ENCODE measurements at regions not wholly inside any gene's neighbourhood (a gene's known extent, or its start where the extent isn't known, plus 50 kb on each side); places are given as distances from the start of the nearest gene placed in this dataset.

DNA sequence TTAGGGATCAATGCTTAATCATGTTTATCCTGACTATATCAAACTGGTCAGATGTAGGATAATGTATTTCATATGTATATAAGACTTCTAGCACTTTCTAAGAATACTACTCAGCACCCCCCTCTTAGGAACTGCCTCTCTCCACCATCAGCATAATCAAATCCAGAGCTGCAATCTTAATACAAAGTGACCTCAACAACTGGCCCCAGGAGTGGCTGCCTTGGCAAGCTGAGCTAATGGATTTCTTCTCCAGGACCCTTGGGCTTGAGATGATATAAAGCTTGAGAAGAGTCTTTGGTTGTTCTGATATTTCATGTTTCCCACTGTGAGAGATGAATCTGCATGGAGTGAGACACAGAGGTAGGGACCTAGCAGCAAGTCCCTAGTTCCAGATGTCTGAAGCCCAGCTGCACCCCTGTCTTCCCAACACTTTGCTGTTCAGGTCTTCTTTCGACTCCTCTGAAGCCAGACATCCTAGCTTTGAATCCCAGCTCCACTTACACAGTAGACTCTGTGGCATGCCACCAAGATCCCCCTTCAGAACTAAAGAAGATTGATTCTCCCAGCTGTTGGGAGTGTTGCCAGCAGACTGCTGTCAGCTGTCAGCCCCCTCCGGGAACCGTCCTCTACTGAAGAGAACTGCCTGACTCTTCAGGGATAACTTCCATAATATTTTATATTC, 309.3 kb upstream of the UBE2E2 start:
- DNase-seq (ENCODE audit: low read depth): no peak

DNA sequence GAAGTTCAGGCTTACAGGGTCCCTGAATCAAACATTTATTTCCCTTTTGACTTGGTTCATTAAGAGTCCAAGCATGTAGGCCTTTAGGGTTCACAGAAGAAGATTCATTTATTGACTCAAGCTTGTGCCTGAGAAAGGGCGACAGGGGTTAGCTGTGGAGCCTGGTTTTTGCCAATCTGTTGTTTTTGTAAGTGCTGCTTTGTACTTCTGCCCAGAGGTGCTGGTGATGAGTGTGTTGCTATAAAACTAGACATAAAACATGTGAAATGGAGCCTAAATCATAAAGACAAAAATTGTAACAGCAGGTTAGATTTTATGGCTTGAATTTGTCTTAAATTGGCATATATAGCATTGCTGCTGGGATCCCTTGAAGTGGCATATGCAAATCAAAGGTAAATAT, 308.3 kb upstream of the UBE2E2 start:
- no peak for DNase-seq (ENCODE audit: low read depth)

DNA sequence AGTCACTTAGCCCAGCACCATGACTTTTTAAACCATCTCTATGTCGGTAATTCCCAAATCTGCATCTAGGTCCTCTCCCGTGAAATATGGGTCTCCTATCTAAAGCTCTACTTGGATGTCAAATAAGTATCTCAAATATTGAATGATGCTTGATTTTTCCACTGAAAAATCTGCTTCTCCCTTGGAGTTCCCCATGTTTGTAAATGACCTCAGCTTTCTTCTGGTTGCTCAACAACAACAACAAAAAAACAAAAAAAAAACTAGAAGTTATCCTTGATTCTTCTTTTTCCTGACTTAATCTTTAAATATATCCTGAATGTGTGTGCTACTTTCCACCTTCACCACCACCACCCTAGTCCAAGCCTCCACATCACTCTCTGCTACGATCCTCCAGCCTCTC, 307.5 kb upstream of the UBE2E2 start:
- no peak for DNase-seq (ENCODE audit: low read depth)

DNA sequence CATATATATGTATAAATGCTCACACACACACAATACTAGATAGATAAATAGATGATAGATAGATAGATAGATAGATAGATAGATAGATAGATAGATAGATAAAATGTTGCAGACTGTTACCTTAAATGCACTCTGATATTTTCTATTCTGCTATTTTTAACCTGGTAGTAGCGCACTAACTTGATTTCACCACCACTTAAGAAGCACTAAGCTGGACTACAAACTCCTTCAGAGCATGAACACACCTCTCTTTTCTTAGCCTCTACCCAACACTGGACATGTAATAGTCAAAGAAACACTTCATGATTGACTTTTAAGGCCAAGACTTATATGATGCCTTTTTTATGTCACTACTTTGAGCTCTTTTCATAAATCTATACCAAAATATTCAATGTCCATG, 304.6 kb upstream of the UBE2E2 start:
- DNase-seq (ENCODE audit: low read depth): no peak

DNA sequence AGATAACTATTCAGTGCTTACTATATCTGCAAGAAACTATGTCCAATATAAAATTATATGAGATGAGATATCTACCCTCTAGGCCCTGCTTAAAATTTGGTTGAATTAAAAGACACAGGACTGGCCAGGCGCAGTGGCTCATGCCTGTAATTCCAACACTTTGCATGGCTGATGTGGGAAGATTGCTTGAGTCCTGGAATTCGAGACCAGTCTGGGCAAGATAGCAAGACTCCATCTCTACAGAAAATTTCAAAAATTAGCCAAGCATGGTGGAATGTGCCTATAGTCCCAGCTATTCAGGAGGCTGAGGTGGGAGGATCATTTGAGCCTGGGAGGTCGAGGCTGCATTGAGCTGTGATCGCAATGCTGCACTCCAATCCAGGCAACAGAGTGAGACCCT, 303.7 kb upstream of the UBE2E2 start:
- DNase-seq (ENCODE audit: low read depth): no peak

DNA sequence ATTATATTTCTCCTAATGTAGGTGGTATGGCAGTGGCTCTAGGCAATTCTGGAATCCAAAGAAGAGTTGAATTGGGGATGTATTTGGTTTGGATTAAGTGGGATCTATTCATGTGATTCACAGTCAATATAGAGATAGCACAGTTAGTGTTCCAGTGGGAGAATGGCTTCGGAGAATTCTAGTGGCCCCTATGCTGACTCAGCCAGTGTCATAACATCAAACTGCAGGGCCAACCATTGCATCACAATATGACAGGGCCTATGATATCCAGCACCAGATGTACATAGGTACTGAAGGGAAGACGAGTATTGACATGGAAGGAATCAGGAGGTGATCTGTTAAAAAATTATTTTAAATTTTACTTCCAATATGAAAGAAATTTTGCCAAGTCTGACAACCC, 302.8 kb upstream of the UBE2E2 start:
- no peak for DNase-seq (ENCODE audit: low read depth)

DNA sequence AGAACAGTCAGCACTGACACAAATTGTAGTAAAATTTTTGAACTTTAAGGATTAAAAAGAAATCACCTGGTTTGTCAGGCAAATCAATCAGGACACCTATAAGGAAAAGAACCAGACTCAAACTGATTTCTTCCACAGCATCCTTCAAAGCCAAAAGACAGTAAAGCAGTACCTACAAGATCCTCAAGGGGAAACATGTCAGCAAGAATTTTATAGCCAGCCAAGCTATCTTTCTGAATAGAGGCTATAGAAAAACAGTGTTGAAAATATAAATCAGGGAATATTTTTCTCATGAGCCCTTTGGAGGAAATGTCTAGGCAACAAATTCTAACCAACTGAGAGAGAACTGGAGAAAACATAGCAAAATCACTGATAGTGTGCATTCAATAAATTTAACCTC, 301.4 kb upstream of the UBE2E2 start:
- no peak for DNase-seq (ENCODE audit: low read depth)

DNA sequence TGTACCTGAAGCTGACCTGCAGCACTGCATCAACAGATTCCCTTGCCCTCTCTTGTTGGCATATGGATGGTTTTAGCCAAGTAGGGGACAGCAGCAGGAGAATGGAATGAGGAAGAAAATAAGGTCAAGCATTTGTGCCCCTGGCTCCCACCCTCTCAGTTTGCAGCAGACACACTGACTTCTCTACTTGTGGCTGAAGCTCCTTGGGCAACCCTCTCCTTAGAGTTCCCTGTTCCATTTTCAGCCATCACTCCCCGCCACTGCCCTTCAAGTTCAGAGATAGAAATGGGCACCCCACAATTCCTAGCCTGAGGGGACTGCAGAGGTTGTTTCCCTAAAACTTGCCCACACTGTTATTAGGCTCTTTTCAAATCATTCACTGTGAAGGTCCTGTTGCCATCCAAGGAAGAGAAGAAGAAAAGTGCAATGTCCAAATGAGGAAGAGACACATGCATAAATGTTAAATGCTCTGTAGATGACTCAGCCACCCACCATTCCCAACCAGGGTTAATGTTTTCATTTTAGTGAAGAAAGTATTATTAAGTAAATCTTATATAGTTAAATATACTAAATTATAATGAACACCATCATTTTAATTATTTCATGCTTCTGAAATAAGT, 295.9 kb upstream of the UBE2E2 start:
- DNase-seq (ENCODE audit: low read depth): no peak

DNA sequence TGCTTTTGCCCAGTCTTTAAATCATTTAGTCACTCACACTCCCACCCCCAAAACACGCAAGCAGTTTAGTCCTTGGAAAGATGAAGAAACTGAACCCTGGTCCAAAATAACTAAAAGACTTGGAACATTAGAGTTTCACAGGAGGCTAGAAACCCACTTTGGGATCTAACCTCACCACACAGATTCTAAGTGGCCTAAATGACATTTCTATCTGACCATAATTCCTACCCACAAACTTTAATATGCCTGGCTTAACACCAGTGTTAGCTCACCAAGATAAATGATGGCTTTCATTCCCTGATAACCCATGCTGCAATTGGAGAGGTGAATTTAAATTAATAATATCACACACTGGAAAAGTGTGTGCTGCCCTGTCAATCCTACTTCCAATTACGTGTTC, 295.3 kb upstream of the UBE2E2 start:
- DNase-seq (ENCODE audit: low read depth): no peak

DNA sequence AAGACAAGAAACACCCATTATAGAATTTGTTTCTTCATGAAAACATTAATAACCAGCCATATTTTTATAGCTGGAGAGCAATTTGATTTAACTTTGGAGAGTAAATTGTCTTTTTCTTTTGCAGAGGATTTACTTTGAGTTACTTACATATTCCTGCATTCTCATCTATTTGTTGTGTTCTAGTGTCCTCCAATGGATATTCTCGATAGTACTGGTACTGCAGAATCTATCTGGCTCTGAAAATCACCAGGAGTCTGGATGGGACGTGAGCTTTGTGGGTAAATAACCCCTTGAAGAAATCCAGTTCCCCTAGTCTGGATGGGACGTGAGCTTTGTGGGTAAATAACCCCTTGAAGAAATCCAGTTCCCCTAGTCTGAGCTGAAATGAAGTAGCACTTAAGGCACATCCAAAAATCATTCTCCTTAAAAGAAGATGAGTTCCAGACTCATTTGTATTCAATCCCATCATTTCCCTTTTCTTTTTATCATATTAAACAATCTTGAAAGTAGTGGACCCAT, 294.1 kb upstream of the UBE2E2 start:
- no peak for DNase-seq (ENCODE audit: low read depth)

DNA sequence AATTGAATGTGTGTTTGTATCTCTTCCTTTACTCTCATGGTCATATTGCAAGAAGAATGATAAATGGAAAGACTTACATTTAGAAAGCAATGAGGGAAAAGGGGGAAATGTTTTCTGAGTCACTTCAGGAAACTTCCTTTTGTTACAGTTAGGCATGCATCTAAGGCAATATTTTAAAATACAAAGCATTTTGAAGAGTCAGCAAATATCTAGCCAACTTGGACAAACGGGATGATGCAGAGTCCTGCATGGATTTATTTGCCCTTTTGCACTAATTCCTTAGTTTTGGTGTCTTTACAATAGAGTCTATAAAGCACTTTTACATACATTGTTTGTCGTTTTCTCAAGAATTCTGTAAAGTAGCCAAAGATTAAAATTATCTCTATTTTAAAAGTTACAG, 286.2 kb upstream of the UBE2E2 start:
- no peak for DNase-seq (ENCODE audit: low read depth)

DNA sequence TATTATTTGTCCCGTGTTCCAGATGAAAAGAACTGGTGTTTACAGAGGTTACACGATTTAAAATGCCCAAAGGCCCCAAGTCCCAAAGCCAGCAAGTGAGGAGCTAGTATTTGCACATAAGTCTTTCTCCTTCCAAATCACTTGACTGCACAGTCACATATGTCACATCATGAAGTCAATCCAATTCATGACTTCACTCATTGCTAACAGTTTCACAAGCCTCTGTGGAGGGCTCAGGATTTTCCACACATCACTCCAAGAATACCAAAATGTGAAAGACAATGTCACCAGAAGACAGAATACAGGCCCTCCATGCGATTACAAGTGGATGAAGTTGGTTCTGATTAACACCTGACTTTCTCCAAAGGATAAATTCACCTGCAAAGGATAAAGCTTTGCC, 283.1 kb upstream of the UBE2E2 start:
- no peak for DNase-seq (ENCODE audit: low read depth)

DNA sequence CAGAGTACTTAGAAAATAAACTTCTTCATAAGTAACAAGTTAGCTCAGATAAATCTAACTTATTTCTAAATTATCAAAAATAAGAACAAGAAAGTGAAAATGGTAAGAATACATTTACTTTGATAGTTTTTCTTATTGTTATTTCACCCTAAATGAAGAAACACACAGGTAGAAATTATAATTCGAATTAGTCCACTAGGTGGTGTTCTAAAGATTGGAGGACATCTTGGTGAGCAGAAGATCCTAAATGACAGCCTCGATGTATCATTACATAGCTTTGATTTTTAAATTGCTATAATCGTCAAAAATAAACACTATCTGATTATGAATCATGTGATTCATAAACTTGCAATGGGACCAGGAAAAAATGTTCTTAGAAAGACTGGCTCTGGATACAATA, 280.8 kb upstream of the UBE2E2 start:
- no peak for DNase-seq (ENCODE audit: low read depth)

DNA sequence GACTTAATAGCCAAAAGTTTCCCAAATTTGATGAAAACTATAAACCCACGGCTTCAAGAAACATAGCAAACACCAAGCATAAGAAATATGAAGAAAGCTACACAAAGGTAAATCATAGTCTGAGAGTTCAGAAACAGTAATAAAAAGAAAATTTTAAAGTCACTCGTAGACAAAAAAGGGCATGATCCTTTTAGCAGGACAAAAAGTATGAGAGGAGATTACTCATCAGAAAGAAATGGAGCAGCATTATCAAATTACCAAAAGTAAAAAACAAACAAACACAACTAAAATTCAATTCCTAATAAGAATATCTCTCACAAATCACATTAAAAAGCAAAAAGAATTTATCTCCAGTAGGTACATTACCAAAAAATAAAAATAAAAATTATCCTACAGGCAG, 279.4 kb upstream of the UBE2E2 start:
- no peak for DNase-seq (ENCODE audit: low read depth)

DNA sequence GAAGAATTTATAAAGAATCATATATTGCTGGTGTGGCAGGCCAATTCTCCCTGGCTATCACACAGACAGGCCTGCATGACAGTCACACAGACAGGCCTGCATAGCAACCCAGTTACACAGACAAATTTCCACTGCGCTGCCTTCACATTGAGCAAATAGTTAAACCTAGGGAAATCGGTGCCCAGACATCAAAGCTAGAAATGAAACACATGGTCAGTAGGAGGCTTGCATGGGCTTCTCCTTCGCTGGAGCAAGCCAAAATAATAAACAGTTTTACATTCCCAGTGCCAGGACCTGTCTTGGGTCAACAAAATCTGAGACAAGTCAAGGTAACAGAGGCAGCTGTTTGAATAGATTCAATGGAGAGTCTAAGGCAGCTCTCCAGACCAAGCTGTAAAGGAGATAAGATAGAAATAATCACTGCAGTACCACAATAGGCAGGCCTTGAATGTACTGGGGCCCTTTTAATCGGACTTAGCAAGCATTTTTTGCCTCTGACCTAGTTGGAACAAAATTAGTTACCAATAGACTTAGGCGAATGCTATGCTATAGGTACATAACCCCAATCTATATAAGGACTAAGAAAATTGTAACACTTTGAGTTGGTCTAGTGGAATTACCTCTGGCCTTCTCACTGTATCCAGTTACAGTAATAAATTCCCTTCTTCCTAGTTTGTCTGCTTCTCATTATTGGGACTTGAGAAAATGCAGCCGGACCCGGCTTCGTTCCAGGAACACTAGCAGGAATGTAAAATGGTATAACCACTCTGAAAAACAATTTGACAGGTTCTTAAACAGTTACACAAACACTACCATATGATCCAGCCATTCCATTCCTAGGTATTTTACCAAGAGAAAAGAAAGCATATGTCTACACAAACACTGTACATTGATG, 274.7 kb upstream of the UBE2E2 start:
- no peak for DNase-seq (ENCODE audit: low read depth)

DNA sequence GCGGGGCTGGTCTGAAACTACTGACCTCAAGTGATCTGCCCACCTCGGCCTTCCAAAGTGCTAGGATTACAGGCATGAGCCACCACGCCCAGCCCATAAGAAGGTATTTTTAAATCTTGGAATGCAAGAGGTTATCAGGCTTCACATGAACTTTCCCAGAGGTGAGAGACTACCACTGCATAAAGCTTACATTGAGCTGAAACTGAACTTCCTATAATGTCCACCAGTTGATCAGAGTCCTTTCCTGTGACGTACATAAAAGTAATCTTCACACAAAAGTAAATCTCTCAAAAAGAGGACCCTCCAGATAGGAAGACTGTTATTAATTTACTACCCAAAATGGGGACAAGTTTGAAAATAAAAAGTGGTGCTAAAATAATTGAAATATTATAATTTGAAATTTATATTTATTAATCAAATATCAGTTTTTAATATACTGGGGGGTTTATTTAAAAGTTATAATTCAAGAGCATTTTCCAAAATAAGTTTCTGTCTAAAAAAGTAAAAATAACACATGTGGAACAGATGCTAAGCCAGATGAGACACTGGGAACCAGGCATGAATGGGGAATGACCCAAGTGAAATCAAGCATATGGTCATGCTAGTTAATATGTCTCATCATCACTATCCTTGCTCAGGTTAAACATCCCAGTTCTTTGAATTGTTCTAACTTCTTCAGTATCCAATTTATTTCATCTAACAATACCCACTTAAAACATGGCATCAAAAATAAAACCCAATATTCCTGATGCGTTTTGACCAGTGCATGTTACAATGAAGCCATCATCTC, 269.9 kb upstream of the UBE2E2 start:
- no peak for DNase-seq (ENCODE audit: low read depth)

DNA sequence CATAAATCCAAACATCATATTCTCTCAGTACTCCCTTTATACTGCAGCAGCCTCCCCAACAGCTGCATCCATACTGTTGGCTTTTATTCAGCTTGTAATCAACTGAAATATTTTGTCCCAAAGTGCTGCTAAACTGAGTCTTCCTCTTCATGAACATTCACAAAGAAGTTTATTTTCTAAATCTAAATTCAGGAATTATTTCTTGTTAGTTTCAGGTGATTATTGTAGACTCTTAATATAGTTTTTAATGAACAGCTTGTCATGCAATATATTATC, 269.3 kb upstream of the UBE2E2 start:
- no peak for DNase-seq (ENCODE audit: low read depth)

DNA sequence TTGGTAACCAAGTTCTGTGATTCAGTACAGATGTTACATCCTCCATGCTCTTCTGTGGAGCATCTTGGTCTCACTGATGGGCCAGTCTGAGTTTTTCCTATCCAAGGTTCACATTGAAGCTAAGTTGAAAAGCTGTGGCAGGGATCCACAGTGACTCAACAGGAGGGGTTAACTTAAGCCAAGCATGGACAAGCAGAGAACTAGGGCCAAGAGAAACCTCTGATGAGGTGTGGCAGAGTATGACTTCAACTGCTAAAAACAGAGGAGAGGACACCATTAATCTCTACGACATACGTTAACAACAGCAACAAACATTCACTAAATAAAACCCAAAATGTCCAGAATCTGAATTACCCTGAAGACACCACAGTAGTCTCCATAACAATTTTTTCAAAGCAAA, 268.1 kb upstream of the UBE2E2 start:
- DNase-seq (ENCODE audit: low read depth): no peak

DNA sequence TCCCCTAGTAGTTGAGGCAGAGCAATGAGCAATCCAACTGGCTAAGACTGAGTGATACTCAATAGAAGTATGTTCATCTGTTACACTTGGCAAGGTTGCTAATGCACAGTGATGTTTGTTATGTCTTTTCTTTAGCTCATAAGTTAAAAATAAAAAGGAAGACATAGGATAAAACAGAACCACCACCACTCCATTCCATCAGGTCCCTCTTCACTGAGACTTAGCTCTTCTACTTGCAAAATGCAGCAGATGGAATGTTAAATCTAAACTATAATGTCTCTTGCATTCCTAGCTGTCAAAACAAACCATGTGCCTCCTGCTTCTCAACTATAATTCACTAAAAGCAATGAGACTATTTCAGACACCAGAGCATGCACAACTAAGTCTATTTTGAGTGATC, 265.6 kb upstream of the UBE2E2 start:
- no peak for DNase-seq (ENCODE audit: low read depth)

DNA sequence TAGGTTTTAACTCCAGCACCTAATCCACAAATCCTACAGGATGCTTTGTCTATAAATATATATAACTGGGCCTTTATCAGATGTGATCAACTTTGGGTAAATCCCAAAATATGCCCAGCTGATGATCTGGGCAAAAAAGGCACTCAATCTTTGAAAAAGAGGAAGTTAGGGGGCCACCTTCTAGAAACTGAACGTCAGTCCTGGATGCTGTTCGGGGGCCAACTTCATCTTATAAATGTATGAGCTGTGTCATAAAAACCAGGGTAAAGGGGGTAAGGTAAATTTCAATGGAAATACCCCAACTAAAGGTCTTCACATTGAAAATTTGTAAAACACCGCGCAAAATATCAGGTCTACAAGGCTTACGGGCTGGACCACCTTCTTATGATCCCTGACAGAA, 264.4 kb upstream of the UBE2E2 start:
- no peak for DNase-seq (ENCODE audit: low read depth)

DNA sequence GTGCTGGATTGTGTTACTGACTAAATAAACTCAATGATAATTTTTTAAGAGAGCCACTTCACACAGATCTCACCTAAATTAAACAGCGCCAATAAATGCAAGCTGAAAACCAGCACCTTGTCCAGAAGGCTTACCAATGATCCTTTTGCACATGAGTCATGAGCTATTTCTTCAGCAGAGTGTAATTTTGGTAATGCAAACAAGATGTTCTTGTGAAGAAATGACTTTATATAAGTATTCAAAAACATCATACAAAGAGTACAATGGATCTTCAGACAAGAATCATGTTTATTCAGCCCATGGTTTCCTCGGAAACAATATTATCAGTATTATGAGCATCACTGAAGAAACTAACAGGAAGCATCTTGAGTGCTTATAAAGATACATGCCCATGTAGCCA, 263.8 kb upstream of the UBE2E2 start:
- no peak for DNase-seq (ENCODE audit: low read depth)

DNA sequence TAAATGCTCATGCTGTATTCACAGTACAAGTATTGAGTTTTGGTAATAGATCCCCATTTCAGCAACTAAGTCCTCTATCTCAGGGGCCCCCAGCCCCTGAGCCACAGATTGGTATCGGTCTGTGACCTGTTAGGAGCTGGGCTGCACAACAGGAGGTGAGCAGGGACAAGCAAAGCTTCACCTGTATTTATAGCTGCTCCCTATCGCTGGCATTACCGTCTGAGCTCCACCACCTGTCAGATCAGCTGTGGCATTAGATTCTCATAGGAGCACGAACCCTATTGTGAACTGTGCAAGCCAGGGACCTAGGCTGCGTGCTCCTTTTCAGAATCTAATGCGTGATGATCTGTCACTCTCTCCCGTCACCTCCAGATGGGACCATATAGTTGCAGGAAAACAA, 262.8 kb upstream of the UBE2E2 start:
- DNase-seq (ENCODE audit: low read depth): no peak

DNA sequence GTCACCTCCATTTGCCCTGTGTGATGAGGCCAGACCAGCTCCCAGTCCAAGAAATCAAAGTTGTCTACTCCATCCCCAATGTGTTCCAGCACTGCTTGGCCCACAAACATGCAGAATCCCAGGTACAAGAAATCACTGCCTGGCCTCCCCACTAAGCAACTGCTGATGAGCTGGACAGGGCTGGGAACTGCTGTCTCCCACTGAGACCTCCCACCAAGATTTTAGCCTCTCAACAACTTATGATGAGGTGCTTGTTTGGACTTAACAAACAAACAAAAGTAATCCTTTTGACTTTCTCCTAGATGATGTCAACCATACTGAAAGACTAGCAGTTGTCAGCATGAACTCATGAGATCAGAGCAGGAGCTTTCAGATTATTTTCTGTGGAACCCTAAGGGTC, 260.1 kb upstream of the UBE2E2 start:
- DNase-seq (ENCODE audit: low read depth): no peak
